Neural progenitor cell (in vitro differentiated cells): ENCODE measurements at regions not wholly inside any gene's neighbourhood (a gene's known extent, or its start where the extent isn't known, plus 50 kb on each side); places are given as distances from the start of the nearest gene placed in this dataset.

Source experiments
- DNase-seq: peaks from one replicate; pipeline ENCODE4 v3.0.0-alpha.2; 2016; ENCODE audit warnings: low spot score
- H2AFZ ChIP-seq: fragments of 200-600 bp; sonication (generic); replicated peaks from 2 replicates; pipeline ENCODE4 v1.6.1; 2016; ENCODE audit warnings: antibody characterized with exemption
- H3F3A ChIP-seq: fragments of 200-600 bp; sonication (generic); 2 replicates; pipeline ENCODE4 v1.6.1; 2016; ENCODE audit warnings: antibody characterized with exemption, low read depth
- H3K27ac ChIP-seq: fragments of 200-600 bp; sonication (generic); 2 replicates; pipeline ENCODE4 v1.5.1; 2016; ENCODE audit warnings: mild to moderate bottlenecking
- H3K27me3 ChIP-seq: fragments of 200-600 bp; sonication (generic); 2 replicates; pipeline ENCODE4 v1.6.1; 2016; ENCODE audit warnings: mild to moderate bottlenecking, moderate library complexity
- H3K36me3 ChIP-seq: fragments of 200-600 bp; sonication (generic); 2 replicates; pipeline ENCODE4 v1.5.1; 2016
- H3K4me1 ChIP-seq: fragments of 200-600 bp; sonication (generic); 2 replicates; pipeline ENCODE4 v1.6.1; 2016; ENCODE audit warnings: mixed run types
- H3K4me2 ChIP-seq: fragments of 200-600 bp; sonication (generic); 2 replicates; pipeline ENCODE4 v1.6.1; 2016
- H3K4me3 ChIP-seq: fragments of 200-600 bp; sonication (generic); 2 replicates; pipeline ENCODE4 v1.5.1; 2016
- H3K79me2 ChIP-seq: fragments of 200-600 bp; sonication (generic); 2 replicates; pipeline ENCODE4 v1.6.1; 2016; ENCODE audit warnings: low read depth
- H3K9ac ChIP-seq: fragments of 200-600 bp; sonication (generic); 2 replicates; pipeline ENCODE4 v1.6.1; 2016
- H3K9me3 ChIP-seq: fragments of 200-600 bp; sonication (generic); 2 replicates; pipeline ENCODE4 v1.5.1; 2016; ENCODE audit warnings: low read depth
- H4K20me1 ChIP-seq: fragments of 200-600 bp; sonication (generic); 2 replicates; pipeline ENCODE4 v1.6.1; 2016; ENCODE audit warnings: low read depth
- H3K27ac Mint-ChIP-seq: 3 replicates; pipeline ENCODE4 v1.8.0; 2021; ENCODE audit warnings: mixed read lengths
- H3K27me3 Mint-ChIP-seq: 2 replicates; pipeline ENCODE4 v1.8.0; 2022; ENCODE audit warnings: low read depth, mild to moderate bottlenecking, inconsistent platforms, moderate library complexity, mixed read lengths; ENCODE audit not compliant: insufficient read depth
- H3K36me3 Mint-ChIP-seq: 3 replicates; pipeline ENCODE4 v1.8.0; 2021; ENCODE audit warnings: mixed read lengths
- H3K4me1 Mint-ChIP-seq: 3 replicates; pipeline ENCODE4 v1.8.0; 2021; ENCODE audit warnings: mixed read lengths
- H3K4me3 Mint-ChIP-seq: 3 replicates; pipeline ENCODE4 v1.8.0; 2021; ENCODE audit warnings: mild to moderate bottlenecking, moderate library complexity, mixed read lengths
- H3K9me3 Mint-ChIP-seq: 3 replicates; pipeline ENCODE4 v1.8.0; 2020; ENCODE audit warnings: mixed read lengths
- CTCF ChIP-seq: fragments of 200-600 bp; sonication (generic); IDR thresholded peaks from 2 replicates; pipeline ENCODE4 v1.5.1; 2017; ENCODE audit warnings: antibody characterized with exemption, mild to moderate bottlenecking
- EZH2 ChIP-seq: fragments of 200-600 bp; sonication (generic); IDR thresholded peaks from 2 replicates; pipeline ENCODE4 v1.6.1; 2017; ENCODE audit warnings: antibody characterized with exemption, mild to moderate bottlenecking, moderate library complexity
- EZH2phosphoT487 ChIP-seq: fragments of 200-600 bp; sonication (generic); IDR thresholded peaks from 2 replicates; pipeline ENCODE4 v1.6.1; 2017; ENCODE audit warnings: antibody characterized with exemption

DNA sequence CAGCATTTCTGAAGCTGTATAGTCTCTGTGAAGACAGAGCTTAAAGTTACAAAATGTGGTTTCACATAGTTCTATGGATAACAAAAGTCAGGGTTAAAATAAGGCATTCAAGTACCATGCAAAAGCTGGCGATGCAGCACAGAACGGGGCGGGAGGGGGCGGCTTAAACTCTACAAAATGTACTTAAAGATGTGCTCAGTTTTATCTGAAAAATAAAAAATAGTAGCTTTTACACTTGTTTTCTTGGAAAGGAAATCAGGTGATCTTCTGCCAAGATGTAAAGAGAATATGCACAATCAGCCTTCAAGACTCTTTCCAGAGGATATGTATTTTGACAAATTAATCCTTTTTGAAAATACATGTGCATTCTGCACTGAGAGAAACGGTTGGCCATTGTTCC is 301.7 kb upstream of the EMCN start:
- DNase-seq: no peak

GRCh38 chr4:100816436-100817045 is 298.7 kb upstream of the EMCN start:
- no peak overlapping the region for H3K4me3 ChIP-seq
- Mint-ChIP-seq H3K9me3 (no peaks in the 10 kb centered on the region), H3K27ac (no peak overlapping the region), H3K4me1 (peaks cover 8% of the 10 kb centered on the region), H3K4me3 (no peak overlapping the region), H3K27me3 (peaks cover 5% of the 10 kb centered on the region), H3K36me3 (no peaks in the 10 kb centered on the region)
- no peaks in the 10 kb centered on the region for H4K20me1 ChIP-seq
- peak overlapping the region; percentile 45 for H2AFZ ChIP-seq
- no peaks in the 10 kb centered on the region for H3K79me2 ChIP-seq
- H3K4me1 ChIP-seq: peaks cover 16% of the 10 kb centered on the region
- no peaks in the 10 kb centered on the region for H3K27me3 ChIP-seq
- no peaks in the 10 kb centered on the region for H3K9me3 ChIP-seq
- no peak overlapping the region for H3K4me2 ChIP-seq
- H3K9ac ChIP-seq: no peak overlapping the region
- H3K27ac ChIP-seq: no peak overlapping the region
- no peaks in the 10 kb centered on the region for H3K36me3 ChIP-seq
- no peak for DNase-seq
- H3F3A ChIP-seq: peaks cover 6% of the 10 kb centered on the region
- TF ChIP-seq EZH2: no peak

More for the DNA sequence above, 301.7 kb upstream of the EMCN start:
- no peaks in the 10 kb centered on the region for H3K27me3 ChIP-seq
- no peak overlapping the region for H3K4me3 ChIP-seq
- no peaks in the 10 kb centered on the region for H3F3A ChIP-seq
- H3K4me3 Mint-ChIP-seq: no peak overlapping the region
- H3K4me1 ChIP-seq: peaks cover 7% of the 10 kb centered on the region
- no peak for TF ChIP-seq EZH2phosphoT487
- TF ChIP-seq EZH2: no peak
- no peak for TF ChIP-seq CTCF
- no peak overlapping the region for H3K27ac Mint-ChIP-seq
- H3K27ac ChIP-seq: no peak overlapping the region
- no peaks in the 10 kb centered on the region for H3K79me2 ChIP-seq
- H3K9me3 Mint-ChIP-seq: no peaks in the 10 kb centered on the region
- peak overlapping the region; percentile 17 for H2AFZ ChIP-seq
- no peaks in the 10 kb centered on the region for H3K36me3 ChIP-seq
- H3K9ac ChIP-seq: no peak overlapping the region
- H3K4me2 ChIP-seq: no peak overlapping the region
- no peaks in the 10 kb centered on the region for H4K20me1 ChIP-seq
- H3K36me3 Mint-ChIP-seq: no peaks in the 10 kb centered on the region
- no peaks in the 10 kb centered on the region for H3K9me3 ChIP-seq
- H3K4me1 Mint-ChIP-seq: peaks cover 5% of the 10 kb centered on the region
- peaks cover 2% of the 10 kb centered on the region for H3K27me3 Mint-ChIP-seq

DNA sequence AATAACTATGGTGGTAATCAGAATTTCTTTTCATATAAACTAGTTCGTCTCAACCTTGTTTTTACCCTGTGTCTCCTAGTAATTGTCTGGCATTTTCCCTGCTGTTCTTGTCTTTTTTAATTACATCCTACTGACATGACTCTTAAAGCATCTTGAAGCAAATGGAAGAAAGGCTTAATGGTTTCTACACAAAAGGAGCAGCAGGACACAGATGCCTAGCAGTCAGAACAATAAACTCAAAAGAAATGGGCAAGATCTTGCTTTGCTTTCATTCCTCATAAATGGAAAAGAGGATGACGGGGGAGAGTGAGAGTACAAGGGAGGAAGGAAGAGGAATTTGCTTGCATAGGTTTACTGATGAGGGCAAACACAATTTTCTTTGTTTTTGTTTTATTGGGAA is 293.2 kb upstream of the EMCN start:
- Mint-ChIP-seq H3K27ac (peak overlapping the region; percentile 34), H3K27me3 (peaks cover 5% of the 10 kb centered on the region), H3K4me1 (peaks cover 16% of the 10 kb centered on the region), H3K4me3 (no peak overlapping the region), H3K9me3 (peaks cover 9% of the 10 kb centered on the region), H3K36me3 (no peaks in the 10 kb centered on the region)
- Histone ChIP-seq H3K79me2 (no peaks in the 10 kb centered on the region), H3K36me3 (no peaks in the 10 kb centered on the region), H3K4me2 (peak overlapping the region; percentile 62), H3K9me3 (no peaks in the 10 kb centered on the region), H3K4me3 (peak overlapping the region; percentile 11), H4K20me1 (no peaks in the 10 kb centered on the region), H3K27ac (peak overlapping the region; percentile 77), H3K4me1 (peaks cover 21% of the 10 kb centered on the region), H3K27me3 (no peaks in the 10 kb centered on the region), H3K9ac (no peak overlapping the region), H3F3A (peaks cover 19% of the 10 kb centered on the region), H2AFZ (no peak overlapping the region)
- DNase-seq: peak; percentile 74
- no peak for TF ChIP-seq CTCF
- TF ChIP-seq EZH2phosphoT487: peak; percentile 47

GRCh38 chr4:100809506-100809905 is 291.7 kb upstream of the EMCN start:
- H3K4me3 ChIP-seq: no peak overlapping the region
- H3K79me2 ChIP-seq: no peaks in the 10 kb centered on the region
- H3K36me3 Mint-ChIP-seq: no peaks in the 10 kb centered on the region
- H3K4me1 ChIP-seq: peaks cover 30% of the 10 kb centered on the region
- no peaks in the 10 kb centered on the region for H3K36me3 ChIP-seq
- H3K27me3 Mint-ChIP-seq: peaks cover 5% of the 10 kb centered on the region
- peaks cover 19% of the 10 kb centered on the region for H3K4me1 Mint-ChIP-seq
- H3K9ac ChIP-seq: no peak overlapping the region
- H3K27ac ChIP-seq: no peak overlapping the region
- no peaks in the 10 kb centered on the region for H4K20me1 ChIP-seq
- DNase-seq: no peak
- H3F3A ChIP-seq: peaks cover 25% of the 10 kb centered on the region
- no peak overlapping the region for H3K27ac Mint-ChIP-seq
- no peaks in the 10 kb centered on the region for H3K27me3 ChIP-seq
- no peak overlapping the region for H2AFZ ChIP-seq
- no peak overlapping the region for H3K4me3 Mint-ChIP-seq
- H3K4me2 ChIP-seq: no peak overlapping the region
- TF ChIP-seq EZH2 (no peak), CTCF (no peak), EZH2phosphoT487 (no peak)
- peaks cover 9% of the 10 kb centered on the region for H3K9me3 Mint-ChIP-seq
- H3K9me3 ChIP-seq: no peaks in the 10 kb centered on the region
